ENCODE measurements at regions not wholly inside any gene's neighbourhood (a gene's known extent, or its start where the extent isn't known, plus 50 kb on each side); places are given as distances from the start of the nearest gene placed in this dataset.

- no peak overlapping the region for H3K27ac ChIP-seq (ENCODE audit: low read depth in 1 of 3, low read length in 2 of 3)
- H3K4me3 ChIP-seq (ENCODE audit: low read depth in 1 of 3, low read length in 3 of 3): no peak overlapping the region
- no peaks in the 10 kb centered on the region for H3K9me3 ChIP-seq (ENCODE audit: control insufficient read depth in 2 of 2, insufficient read depth in 1 of 2, low read depth in 1 of 2, low read length in 1 of 2)
- no peaks in the 10 kb centered on the region for H3K27me3 ChIP-seq (ENCODE audit: control insufficient read depth in 3 of 3, insufficient read depth in 3 of 3, low read length in 3 of 3)
- FAIRE-seq (no peak), DNase-seq (peak in 1 of 2 donors; percentile 63)
- no peaks in the 10 kb centered on the region for H3K36me3 ChIP-seq (ENCODE audit: control insufficient read depth in 3 of 3, insufficient read depth in 2 of 3, low read depth in 1 of 3, low read length in 3 of 3)
- H3K4me1 ChIP-seq (ENCODE audit: control insufficient read depth in 3 of 3, insufficient read depth in 2 of 3, low read depth in 1 of 3, low read length in 2 of 3): peaks cover 0 to 17% (median 4%) of the 10 kb centered on the region in 3 donors
- 48 to 67% (median 52%) methylated on average over 1 of the region's 1 CpG for WGBS, 3 donors
These were observed 176.1 kb upstream of the PHYHIPL start for GRCh38 chr10:59000162-59000825.

GRCh38 chr10:59002011-59002410 lies 174.4 kb upstream of the PHYHIPL start:
- Histone ChIP-seq H3K4me1 (ENCODE audit: control insufficient read depth in 3 of 3, insufficient read depth in 2 of 3, low read depth in 1 of 3, low read length in 2 of 3) (peaks cover 0 to 16% (median 3%) of the 10 kb centered on the region in 3 donors), H3K9me3 (ENCODE audit: control insufficient read depth in 2 of 2, insufficient read depth in 1 of 2, low read depth in 1 of 2, low read length in 1 of 2) (no peaks in the 10 kb centered on the region), H3K36me3 (ENCODE audit: control insufficient read depth in 3 of 3, insufficient read depth in 2 of 3, low read depth in 1 of 3, low read length in 3 of 3) (no peaks in the 10 kb centered on the region), H3K4me3 (ENCODE audit: low read depth in 1 of 3, low read length in 3 of 3) (no peak overlapping the region), H3K27me3 (ENCODE audit: control insufficient read depth in 3 of 3, insufficient read depth in 3 of 3, low read length in 3 of 3) (no peaks in the 10 kb centered on the region), H3K27ac (ENCODE audit: low read depth in 1 of 3, low read length in 2 of 3) (no peak overlapping the region)
- no peak for FAIRE-seq
- WGBS, 3 donors: 61 to 71% (median 71%) methylated on average over 3 of the region's 3 CpGs
- no peak for DNase-seq

- H3K4me3 ChIP-seq (ENCODE audit: low read depth in 1 of 3, low read length in 3 of 3): no peak overlapping the region
- FAIRE-seq (no peak), DNase-seq (no peak)
- peaks cover 3 to 20% (median 3%) of the 10 kb centered on the region in 3 donors for H3K4me1 ChIP-seq (ENCODE audit: control insufficient read depth in 3 of 3, insufficient read depth in 2 of 3, low read depth in 1 of 3, low read length in 2 of 3)
- H3K27ac ChIP-seq (ENCODE audit: low read depth in 1 of 3, low read length in 2 of 3): no peak overlapping the region
- no peaks in the 10 kb centered on the region for H3K9me3 ChIP-seq (ENCODE audit: control insufficient read depth in 2 of 2, insufficient read depth in 1 of 2, low read depth in 1 of 2, low read length in 1 of 2)
- no peaks in the 10 kb centered on the region for H3K27me3 ChIP-seq (ENCODE audit: control insufficient read depth in 3 of 3, insufficient read depth in 3 of 3, low read length in 3 of 3)
- H3K36me3 ChIP-seq (ENCODE audit: control insufficient read depth in 3 of 3, insufficient read depth in 2 of 3, low read depth in 1 of 3, low read length in 3 of 3): no peaks in the 10 kb centered on the region
- WGBS, 3 donors: 13 to 44% (median 42%) methylated on average over 1 of the region's 1 CpG
These were observed 173.2 kb upstream of the PHYHIPL start for GRCh38 chr10:59003203-59003602.

- no peaks in the 10 kb centered on the region for H3K36me3 ChIP-seq (ENCODE audit: control insufficient read depth in 3 of 3, insufficient read depth in 2 of 3, low read depth in 1 of 3, low read length in 3 of 3)
- WGBS, 3 donors: 57 to 76% (median 72%) methylated on average over 1 of the region's 1 CpG
- H3K4me1 ChIP-seq (ENCODE audit: control insufficient read depth in 3 of 3, insufficient read depth in 2 of 3, low read depth in 1 of 3, low read length in 2 of 3): peaks cover 3 to 20% (median 3%) of the 10 kb centered on the region in 3 donors
- DNase-seq: no peak
- no peaks in the 10 kb centered on the region for H3K9me3 ChIP-seq (ENCODE audit: control insufficient read depth in 2 of 2, insufficient read depth in 1 of 2, low read depth in 1 of 2, low read length in 1 of 2)
- no peaks in the 10 kb centered on the region for H3K27me3 ChIP-seq (ENCODE audit: control insufficient read depth in 3 of 3, insufficient read depth in 3 of 3, low read length in 3 of 3)
- no peak overlapping the region for H3K27ac ChIP-seq (ENCODE audit: low read depth in 1 of 3, low read length in 2 of 3)
- no peak overlapping the region for H3K4me3 ChIP-seq (ENCODE audit: low read depth in 1 of 3, low read length in 3 of 3)
- FAIRE-seq: no peak
These were observed 172.1 kb upstream of the PHYHIPL start for GRCh38 chr10:59004392-59004791.

GRCh38 chr10:59006511-59007306 lies 169.7 kb upstream of the PHYHIPL start:
- WGBS, 3 donors: 50 to 60% (median 54%) methylated on average over 4 of the region's 4 CpGs
- FAIRE-seq: peak; percentile 44

GRCh38 chr10:59007307-59008025 lies 169.0 kb upstream of the PHYHIPL start:
- FAIRE-seq: no peak

More at GRCh38 chr10:59006511-59007306, 169.7 kb upstream of the PHYHIPL start:
- Histone ChIP-seq H3K27ac (ENCODE audit: low read depth in 1 of 3, low read length in 2 of 3) (no peak overlapping the region), H3K36me3 (ENCODE audit: control insufficient read depth in 3 of 3, insufficient read depth in 2 of 3, low read depth in 1 of 3, low read length in 3 of 3) (no peaks in the 10 kb centered on the region), H3K27me3 (ENCODE audit: control insufficient read depth in 3 of 3, insufficient read depth in 3 of 3, low read length in 3 of 3) (no peaks in the 10 kb centered on the region), H3K4me1 (ENCODE audit: control insufficient read depth in 3 of 3, insufficient read depth in 2 of 3, low read depth in 1 of 3, low read length in 2 of 3) (peaks cover 0 to 20% (median 3%) of the 10 kb centered on the region in 3 donors), H3K9me3 (ENCODE audit: control insufficient read depth in 2 of 2, insufficient read depth in 1 of 2, low read depth in 1 of 2, low read length in 1 of 2) (no peaks in the 10 kb centered on the region), H3K4me3 (ENCODE audit: low read depth in 1 of 3, low read length in 3 of 3) (no peak overlapping the region)
- DNase-seq: peak; percentile 35 to 54

GRCh38 chr10:59008452-59008851 lies 168.0 kb upstream of the PHYHIPL start:
- no peak for DNase-seq
- Histone ChIP-seq H3K4me3 (ENCODE audit: low read depth in 1 of 3, low read length in 3 of 3) (no peak overlapping the region), H3K36me3 (ENCODE audit: control insufficient read depth in 3 of 3, insufficient read depth in 2 of 3, low read depth in 1 of 3, low read length in 3 of 3) (no peaks in the 10 kb centered on the region), H3K27ac (ENCODE audit: low read depth in 1 of 3, low read length in 2 of 3) (no peak overlapping the region), H3K4me1 (ENCODE audit: control insufficient read depth in 3 of 3, insufficient read depth in 2 of 3, low read depth in 1 of 3, low read length in 2 of 3) (peaks cover 0 to 18% (median 3%) of the 10 kb centered on the region in 3 donors), H3K27me3 (ENCODE audit: control insufficient read depth in 3 of 3, insufficient read depth in 3 of 3, low read length in 3 of 3) (no peaks in the 10 kb centered on the region), H3K9me3 (ENCODE audit: control insufficient read depth in 2 of 2, insufficient read depth in 1 of 2, low read depth in 1 of 2, low read length in 1 of 2) (no peaks in the 10 kb centered on the region)
- 58 to 82% (median 73%) methylated on average over 1 of the region's 1 CpG for WGBS, 3 donors
- FAIRE-seq: no peak

More at GRCh38 chr10:59007307-59008025, 169.0 kb upstream of the PHYHIPL start:
- 78 to 87% (median 85%) methylated on average over 3 of the region's 3 CpGs for WGBS, 3 donors
- H3K36me3 ChIP-seq (ENCODE audit: control insufficient read depth in 3 of 3, insufficient read depth in 2 of 3, low read depth in 1 of 3, low read length in 3 of 3): no peaks in the 10 kb centered on the region
- H3K9me3 ChIP-seq (ENCODE audit: control insufficient read depth in 2 of 2, insufficient read depth in 1 of 2, low read depth in 1 of 2, low read length in 1 of 2): no peaks in the 10 kb centered on the region
- no peaks in the 10 kb centered on the region for H3K27me3 ChIP-seq (ENCODE audit: control insufficient read depth in 3 of 3, insufficient read depth in 3 of 3, low read length in 3 of 3)
- no peak overlapping the region for H3K27ac ChIP-seq (ENCODE audit: low read depth in 1 of 3, low read length in 2 of 3)
- DNase-seq: peak; percentile 42 to 44
- H3K4me3 ChIP-seq (ENCODE audit: low read depth in 1 of 3, low read length in 3 of 3): no peak overlapping the region
- peaks cover 0 to 18% (median 3%) of the 10 kb centered on the region in 3 donors for H3K4me1 ChIP-seq (ENCODE audit: control insufficient read depth in 3 of 3, insufficient read depth in 2 of 3, low read depth in 1 of 3, low read length in 2 of 3)

GRCh38 chr10:59011972-59012632 lies 164.3 kb upstream of the PHYHIPL start:
- no peaks in the 10 kb centered on the region for H3K9me3 ChIP-seq (ENCODE audit: control insufficient read depth in 2 of 2, insufficient read depth in 1 of 2, low read depth in 1 of 2, low read length in 1 of 2)
- H3K36me3 ChIP-seq (ENCODE audit: control insufficient read depth in 3 of 3, insufficient read depth in 2 of 3, low read depth in 1 of 3, low read length in 3 of 3): no peaks in the 10 kb centered on the region
- DNase-seq (no peak), FAIRE-seq (no peak)
- H3K4me3 ChIP-seq (ENCODE audit: low read depth in 1 of 3, low read length in 3 of 3): no peak overlapping the region
- H3K27me3 ChIP-seq (ENCODE audit: control insufficient read depth in 3 of 3, insufficient read depth in 3 of 3, low read length in 3 of 3): no peaks in the 10 kb centered on the region
- 75 to 88% (median 81%) methylated on average over 7 of the region's 7 CpGs for WGBS, 3 donors
- H3K4me1 ChIP-seq (ENCODE audit: control insufficient read depth in 3 of 3, insufficient read depth in 2 of 3, low read depth in 1 of 3, low read length in 2 of 3): peaks cover 0 to 4% (median 3%) of the 10 kb centered on the region in 3 donors
- H3K27ac ChIP-seq (ENCODE audit: low read depth in 1 of 3, low read length in 2 of 3): no peak overlapping the region

All from small intestine (tissue), 7 donors.